ENCODE measurements at regions not wholly inside any gene's neighbourhood (a gene's known extent, or its start where the extent isn't known, plus 50 kb on each side); places are given as distances from the start of the nearest gene placed in this dataset.

DNA sequence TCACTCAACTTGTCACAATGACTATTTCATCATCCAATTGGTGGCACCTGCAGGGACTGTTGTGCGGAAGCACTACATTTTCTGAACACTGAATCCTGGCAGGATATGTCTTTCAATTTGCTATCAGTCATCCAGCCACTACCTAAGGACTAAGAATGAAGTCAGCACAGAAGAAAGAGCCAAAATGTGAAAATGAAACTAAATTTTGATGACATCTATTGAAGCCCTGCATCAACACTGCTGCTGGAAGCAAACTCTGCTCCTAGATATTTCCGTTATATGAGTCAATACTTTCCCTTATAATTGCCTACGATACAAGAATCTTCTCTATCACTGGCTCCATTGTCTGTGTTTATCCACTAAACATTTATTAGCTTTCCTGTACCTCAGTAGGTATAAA lies 917.9 kb downstream of the RAPGEF2 start:
- Histone ChIP-seq H3K4me1 (ENCODE audit: control insufficient read depth in 1 of 2, insufficient read depth in 2 of 2, low read length in 2 of 2) (no peaks in the 10 kb centered on the region), H3K36me3 (ENCODE audit: control insufficient read depth in 1 of 2, insufficient read depth in 2 of 2, low read length in 2 of 2) (no peaks in the 10 kb centered on the region), H3K9me3 (ENCODE audit: control insufficient read depth in 1 of 2, low read length in 2 of 2) (no peaks in the 10 kb centered on the region), H3K27me3 (ENCODE audit: low read depth, low read length) (no peaks in the 10 kb centered on the region), H3K27ac (ENCODE audit: low read length) (no peak overlapping the region), H3K4me3 (ENCODE audit: low read depth in 1 of 2, low read length in 2 of 2) (no peak overlapping the region)

DNA sequence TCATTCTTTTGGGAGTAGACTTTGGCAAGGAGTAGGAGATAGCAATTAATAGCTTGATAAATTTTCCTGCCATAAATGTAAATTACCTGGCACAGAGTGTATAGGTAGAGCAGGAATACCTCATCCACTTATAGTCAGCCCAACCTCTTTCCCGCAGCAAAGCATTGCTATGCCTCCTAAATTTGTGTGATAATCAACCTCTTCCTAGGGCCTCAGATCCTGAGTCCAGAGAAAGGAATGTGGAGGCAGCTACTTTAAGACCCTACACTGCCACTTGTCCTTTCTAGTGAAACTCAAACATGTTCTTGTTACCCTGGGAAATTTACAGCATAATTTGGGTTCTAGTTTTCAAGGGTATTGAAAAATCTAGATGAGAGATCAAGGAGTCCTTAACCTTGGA lies 919.0 kb downstream of the RAPGEF2 start:
- Histone ChIP-seq H3K4me1 (ENCODE audit: control insufficient read depth in 1 of 2, insufficient read depth in 2 of 2, low read length in 2 of 2) (no peaks in the 10 kb centered on the region), H3K27ac (ENCODE audit: low read length) (no peak overlapping the region), H3K27me3 (ENCODE audit: low read depth, low read length) (no peaks in the 10 kb centered on the region), H3K36me3 (ENCODE audit: control insufficient read depth in 1 of 2, insufficient read depth in 2 of 2, low read length in 2 of 2) (no peaks in the 10 kb centered on the region), H3K4me3 (ENCODE audit: low read depth in 1 of 2, low read length in 2 of 2) (no peak overlapping the region), H3K9me3 (ENCODE audit: control insufficient read depth in 1 of 2, low read length in 2 of 2) (peaks cover 0 to 3% of the 10 kb centered on the region in 2 donors)

- no peak overlapping the region for H3K27ac ChIP-seq (ENCODE audit: low read length)
- H3K4me1 ChIP-seq (ENCODE audit: control insufficient read depth in 1 of 2, insufficient read depth in 2 of 2, low read length in 2 of 2), result no peaks in the 10 kb centered on the region
- no peaks in the 10 kb centered on the region for H3K36me3 ChIP-seq (ENCODE audit: control insufficient read depth in 1 of 2, insufficient read depth in 2 of 2, low read length in 2 of 2)
Observed at GRCh38 chr4:160026721-160027120, 923.8 kb downstream of the RAPGEF2 start.

DNA sequence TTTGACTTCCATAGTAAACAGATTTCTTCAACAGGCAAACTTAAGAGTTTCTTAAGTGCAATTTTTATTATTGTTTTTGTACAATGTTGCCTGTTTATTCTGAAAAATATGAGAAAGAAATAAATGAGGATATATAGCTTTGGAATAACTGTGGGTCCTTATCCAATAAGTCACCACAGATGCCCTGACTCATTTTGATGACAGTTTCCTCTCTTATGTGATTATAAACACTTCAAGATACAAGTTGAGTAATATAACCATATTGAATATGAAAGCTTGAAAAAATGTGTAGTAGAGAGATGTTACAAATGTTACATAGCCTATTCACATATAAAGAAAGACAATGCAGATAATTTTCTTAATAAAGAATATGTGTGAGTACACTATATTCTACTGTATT lies 931.6 kb downstream of the RAPGEF2 start:
- H3K9me3 ChIP-seq (ENCODE audit: control insufficient read depth in 1 of 2, low read length in 2 of 2), result no peaks in the 10 kb centered on the region
- H3K36me3 ChIP-seq (ENCODE audit: control insufficient read depth in 1 of 2, insufficient read depth in 2 of 2, low read length in 2 of 2), result no peaks in the 10 kb centered on the region
- no peak overlapping the region for H3K27ac ChIP-seq (ENCODE audit: low read length)
- no peak overlapping the region for H3K4me3 ChIP-seq (ENCODE audit: low read depth in 1 of 2, low read length in 2 of 2)
- H3K4me1 ChIP-seq (ENCODE audit: control insufficient read depth in 1 of 2, insufficient read depth in 2 of 2, low read length in 2 of 2), result no peaks in the 10 kb centered on the region
- H3K27me3 ChIP-seq (ENCODE audit: low read depth, low read length), result no peaks in the 10 kb centered on the region

More at GRCh38 chr4:160026721-160027120, 923.8 kb downstream of the RAPGEF2 start:
- no peaks in the 10 kb centered on the region for H3K27me3 ChIP-seq (ENCODE audit: low read depth, low read length)
- H3K4me3 ChIP-seq (ENCODE audit: low read depth in 1 of 2, low read length in 2 of 2), result no peak overlapping the region
- H3K9me3 ChIP-seq (ENCODE audit: control insufficient read depth in 1 of 2, low read length in 2 of 2), result peaks cover 0 to 3% of the 10 kb centered on the region in 2 donors

DNA sequence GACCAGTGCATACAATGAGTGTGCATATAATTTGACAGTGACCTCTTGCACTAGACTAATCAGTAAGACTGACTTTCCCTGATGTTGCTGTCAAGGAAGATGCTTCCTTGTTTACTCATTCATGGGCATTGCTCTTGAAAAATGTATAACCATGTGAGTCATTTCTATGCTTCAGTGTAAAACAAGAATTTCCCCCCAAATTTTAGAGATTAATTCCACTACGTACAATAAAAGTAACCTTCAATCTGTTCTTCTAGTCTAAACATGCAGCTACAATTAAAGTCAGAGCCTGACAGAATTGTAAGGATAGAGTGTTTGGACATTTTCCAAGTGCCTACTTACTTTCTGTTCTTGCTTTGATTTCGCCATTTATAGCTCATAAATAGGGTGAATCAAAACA lies 935.7 kb downstream of the RAPGEF2 start:
- Histone ChIP-seq H3K27ac (ENCODE audit: low read length) (no peak overlapping the region), H3K4me3 (ENCODE audit: low read depth in 1 of 2, low read length in 2 of 2) (no peak overlapping the region), H3K36me3 (ENCODE audit: control insufficient read depth in 1 of 2, insufficient read depth in 2 of 2, low read length in 2 of 2) (no peaks in the 10 kb centered on the region), H3K9me3 (ENCODE audit: control insufficient read depth in 1 of 2, low read length in 2 of 2) (no peaks in the 10 kb centered on the region), H3K27me3 (ENCODE audit: low read depth, low read length) (no peaks in the 10 kb centered on the region), H3K4me1 (ENCODE audit: control insufficient read depth in 1 of 2, insufficient read depth in 2 of 2, low read length in 2 of 2) (no peaks in the 10 kb centered on the region)

DNA sequence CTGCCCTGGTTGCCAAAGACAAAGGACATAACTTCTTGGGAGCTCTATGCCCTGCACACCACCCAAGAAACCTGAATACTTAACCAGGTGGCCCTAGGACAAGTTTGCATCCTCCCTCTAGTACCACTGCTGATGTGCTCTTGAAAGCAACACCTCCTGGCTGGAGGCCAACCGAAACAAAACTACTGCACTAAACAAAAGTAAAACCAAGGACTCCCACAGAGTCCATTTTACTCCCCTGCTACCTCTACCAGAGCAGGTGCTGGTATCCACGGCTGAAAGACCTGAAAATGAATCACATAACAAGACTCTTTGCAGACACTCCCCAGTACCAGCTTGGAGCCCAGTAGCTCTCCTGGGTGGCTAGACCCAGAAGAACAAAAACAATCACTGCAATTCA lies 941.8 kb downstream of the RAPGEF2 start:
- no peaks in the 10 kb centered on the region for H3K27me3 ChIP-seq (ENCODE audit: low read depth, low read length)
- H3K4me3 ChIP-seq (ENCODE audit: low read depth in 1 of 2, low read length in 2 of 2), result no peak overlapping the region
- H3K4me1 ChIP-seq (ENCODE audit: control insufficient read depth in 1 of 2, insufficient read depth in 2 of 2, low read length in 2 of 2), result no peaks in the 10 kb centered on the region
- peaks cover 0 to 3% of the 10 kb centered on the region in 2 donors for H3K9me3 ChIP-seq (ENCODE audit: control insufficient read depth in 1 of 2, low read length in 2 of 2)
- H3K27ac ChIP-seq (ENCODE audit: low read length), result no peak overlapping the region
- H3K36me3 ChIP-seq (ENCODE audit: control insufficient read depth in 1 of 2, insufficient read depth in 2 of 2, low read length in 2 of 2), result no peaks in the 10 kb centered on the region

- Histone ChIP-seq H3K4me3 (ENCODE audit: low read depth in 1 of 2, low read length in 2 of 2) (no peak overlapping the region), H3K9me3 (ENCODE audit: control insufficient read depth in 1 of 2, low read length in 2 of 2) (no peaks in the 10 kb centered on the region), H3K27ac (ENCODE audit: low read length) (no peak overlapping the region), H3K4me1 (ENCODE audit: control insufficient read depth in 1 of 2, insufficient read depth in 2 of 2, low read length in 2 of 2) (no peaks in the 10 kb centered on the region), H3K36me3 (ENCODE audit: control insufficient read depth in 1 of 2, insufficient read depth in 2 of 2, low read length in 2 of 2) (no peaks in the 10 kb centered on the region), H3K27me3 (ENCODE audit: low read depth, low read length) (no peaks in the 10 kb centered on the region)
Observed at GRCh38 chr4:160082432-160083207, 979.7 kb downstream of the RAPGEF2 start.

DNA sequence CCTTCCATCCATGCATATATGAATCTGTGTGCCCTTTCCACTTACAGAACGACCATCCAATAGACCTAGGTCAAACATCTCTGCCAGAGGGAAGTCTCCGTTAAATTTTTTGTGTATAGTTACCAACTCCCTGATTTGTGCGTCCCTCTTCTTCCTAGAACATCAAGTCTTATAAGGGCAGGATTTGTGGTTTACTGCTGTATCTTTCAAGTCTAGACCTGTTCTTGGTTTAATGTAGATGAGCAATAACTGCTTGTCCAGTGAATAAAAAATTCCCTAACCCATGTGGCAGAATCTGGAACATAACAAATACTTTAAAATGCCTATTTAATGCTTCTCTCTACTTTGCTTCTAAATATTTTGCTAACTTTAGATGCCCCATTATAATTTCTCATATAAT lies 988.8 kb downstream of the RAPGEF2 start:
- Histone ChIP-seq H3K36me3 (ENCODE audit: control insufficient read depth in 1 of 2, insufficient read depth in 2 of 2, low read length in 2 of 2) (no peaks in the 10 kb centered on the region), H3K4me3 (ENCODE audit: low read depth in 1 of 2, low read length in 2 of 2) (no peak overlapping the region), H3K9me3 (ENCODE audit: control insufficient read depth in 1 of 2, low read length in 2 of 2) (no peaks in the 10 kb centered on the region), H3K27me3 (ENCODE audit: low read depth, low read length) (no peaks in the 10 kb centered on the region), H3K4me1 (ENCODE audit: control insufficient read depth in 1 of 2, insufficient read depth in 2 of 2, low read length in 2 of 2) (no peaks in the 10 kb centered on the region), H3K27ac (ENCODE audit: low read length) (no peak overlapping the region)

GRCh38 chr4:160100316-160100715 lies 997.4 kb downstream of the RAPGEF2 start:
- Histone ChIP-seq H3K36me3 (ENCODE audit: control insufficient read depth in 1 of 2, insufficient read depth in 2 of 2, low read length in 2 of 2) (no peaks in the 10 kb centered on the region), H3K27ac (ENCODE audit: low read length) (no peak overlapping the region), H3K4me3 (ENCODE audit: low read depth in 1 of 2, low read length in 2 of 2) (no peak overlapping the region), H3K27me3 (ENCODE audit: low read depth, low read length) (no peaks in the 10 kb centered on the region), H3K9me3 (ENCODE audit: control insufficient read depth in 1 of 2, low read length in 2 of 2) (no peaks in the 10 kb centered on the region), H3K4me1 (ENCODE audit: control insufficient read depth in 1 of 2, insufficient read depth in 2 of 2, low read length in 2 of 2) (no peaks in the 10 kb centered on the region)

- Histone ChIP-seq H3K36me3 (ENCODE audit: control insufficient read depth in 1 of 2, insufficient read depth in 2 of 2, low read length in 2 of 2) (no peaks in the 10 kb centered on the region), H3K27ac (ENCODE audit: low read length) (no peak overlapping the region), H3K4me1 (ENCODE audit: control insufficient read depth in 1 of 2, insufficient read depth in 2 of 2, low read length in 2 of 2) (no peaks in the 10 kb centered on the region), H3K27me3 (ENCODE audit: low read depth, low read length) (no peaks in the 10 kb centered on the region), H3K9me3 (ENCODE audit: control insufficient read depth in 1 of 2, low read length in 2 of 2) (peaks cover 5 to 26% of the 10 kb centered on the region in 2 donors), H3K4me3 (ENCODE audit: low read depth in 1 of 2, low read length in 2 of 2) (no peak overlapping the region)
Observed at GRCh38 chr4:160110891-160111290, 1008.0 kb downstream of the RAPGEF2 start.

- Histone ChIP-seq H3K9me3 (ENCODE audit: control insufficient read depth in 1 of 2, low read length in 2 of 2) (peaks cover 0 to 12% of the 10 kb centered on the region in 2 donors), H3K36me3 (ENCODE audit: control insufficient read depth in 1 of 2, insufficient read depth in 2 of 2, low read length in 2 of 2) (no peaks in the 10 kb centered on the region), H3K27ac (ENCODE audit: low read length) (no peak overlapping the region), H3K4me3 (ENCODE audit: low read depth in 1 of 2, low read length in 2 of 2) (no peak overlapping the region), H3K27me3 (ENCODE audit: low read depth, low read length) (no peaks in the 10 kb centered on the region), H3K4me1 (ENCODE audit: control insufficient read depth in 1 of 2, insufficient read depth in 2 of 2, low read length in 2 of 2) (no peaks in the 10 kb centered on the region)
Observed at GRCh38 chr4:160117686-160118085, 1014.8 kb downstream of the RAPGEF2 start.
